Pancreas (tissue), 10 donors: ENCODE measurements at regions not wholly inside any gene's neighbourhood (a gene's known extent, or its start where the extent isn't known, plus 50 kb on each side); places are given as distances from the start of the nearest gene placed in this dataset.

Source experiments
- ATAC-seq, 4 donors: fragments of 200-7000 bp; cut with Tn5 transposase; one replicate each; pipeline versions ENCODE4 v1.8.0 to v1.9.1; 2020; ENCODE audit warnings: mild to moderate bottlenecking in 4 of 4, moderate library complexity in 4 of 4
- DNase-seq, 6 donors: peaks; one replicate each; pipeline ENCODE4 v3.0.0-alpha.2; 2020
- FAIRE-seq: peaks from 2 replicates; lab custom pipeline; 2012; peaks lifted over from hg19 to GRCh38; lab: Jason Lieb, UNC
- H3K27ac ChIP-seq, 4 donors: fragments of 200-600 bp; sonication (generic); 1 replicate in 3 of 4; 2 replicates in 1 of 4; pipeline versions ENCODE4 v1.5.0 to v1.8.0; 2020
- H3K27me3 ChIP-seq, 4 donors: fragments of 200-600 bp; one replicate each; pipeline ENCODE4 v1.8.0; 2021
- H3K36me3 ChIP-seq, 3 donors: fragments of 200-600 bp; sonication (generic) in 1 of 3; one replicate each; pipeline versions ENCODE4 v1.5.0 to v1.8.0; 2020 to 2021
- H3K4me1 ChIP-seq, 3 donors: fragments of 200-600 bp; one replicate each; pipeline ENCODE4 v1.8.0; 2021
- H3K4me3 ChIP-seq, 4 donors: fragments of 200-600 bp; sonication (generic) in 2 of 4; one replicate each; pipeline versions ENCODE4 v1.5.0 to v1.8.0; 2020 to 2021
- H3K9me3 ChIP-seq, 4 donors: fragments of 200-600 bp; one replicate each; pipeline ENCODE4 v1.8.0; 2021
- CTCF ChIP-seq, 4 donors: fragments of 200-600 bp; sonication (generic) in 3 of 4; IDR thresholded peaks; one replicate each; pipeline versions ENCODE4 v1.5.0 to v1.8.0; 2021; ENCODE audit warnings: antibody characterized with exemption in 4 of 4
- WGBS, 2 donors: extraction: QIAGEN DNeasy Blood & Tissue Kit; methylation state at CpG; one replicate each; pipeline ENCODE4 v1.1.7; 2013; 5-methylcytosine and 5-hydroxymethylcytosine counted together
- intact Hi-C, 3 donors: fragments of 100-400 bp; cut with DNase I; formaldehyde crosslinking; loops; one replicate each; pipeline versions ENCODE4 v1.11.1 to v1.14.2; 2022
- donor health status: healthy with polysubstance abuse.
- donor health status: DM: no; HTN: no; CAD: no; lungs with moderate emphysema.
- donor health status: DM: no; HTN: no; CAD: no.
- donor health status: control.
- donor health status: control.
- donor health status: Bipolar disorder and iron deficiency.
- donor health status: DM: yes; HTN: yes; CAD: no.
- donor health status: DM: no; HTN: no; CAD: no.
- donor health status: DM: no; HTN: no; CAD: no.
- donor health status: DM: yes; HTN: yes; CAD: no.

GRCh38 chr20:60877071-60877857, 374.8 kb upstream of the CDH4 start:
- Histone ChIP-seq H3K27ac (no peak overlapping the region), H3K36me3 (no peaks in the 10 kb centered on the region), H3K4me3 (no peak overlapping the region), H3K9me3 (no peaks in the 10 kb centered on the region), H3K4me1 (no peaks in the 10 kb centered on the region), H3K27me3 (no peaks in the 10 kb centered on the region)
- no peak for ATAC-seq
- no peak for FAIRE-seq
- no peak for DNase-seq
- intact Hi-C loops = no loop called here
- no peak for TF ChIP-seq CTCF (IDR thresholded peaks at IDR 0.05)
- WGBS, 2 donors = 83 to 90% methylated on average over 14 of the region's 14 CpGs

- ATAC-seq (no peak), FAIRE-seq (no peak), DNase-seq (no peak)
- H3K4me3 ChIP-seq = no peak overlapping the region
- H3K27ac ChIP-seq = no peak overlapping the region
- no peaks in the 10 kb centered on the region for H3K27me3 ChIP-seq
- H3K36me3 ChIP-seq = no peaks in the 10 kb centered on the region
- no peaks in the 10 kb centered on the region for H3K4me1 ChIP-seq
- WGBS, 2 donors = 72 to 83% methylated on average over 6 of the region's 6 CpGs
- intact Hi-C loops = no loop called here
- H3K9me3 ChIP-seq = no peaks in the 10 kb centered on the region
- no peak for TF ChIP-seq CTCF (IDR thresholded peaks at IDR 0.05)
Observed at GRCh38 chr20:60882836-60883235, 369.2 kb upstream of the CDH4 start.

GRCh38 chr20:60883496-60883895, 368.6 kb upstream of the CDH4 start:
- Histone ChIP-seq H3K9me3 (no peaks in the 10 kb centered on the region), H3K4me1 (no peaks in the 10 kb centered on the region), H3K4me3 (no peak overlapping the region), H3K27ac (no peak overlapping the region), H3K36me3 (no peaks in the 10 kb centered on the region), H3K27me3 (no peaks in the 10 kb centered on the region)
- no peak for FAIRE-seq
- no peak for TF ChIP-seq CTCF (IDR thresholded peaks at IDR 0.05)
- no peak for ATAC-seq
- DNase-seq = no peak
- intact Hi-C loops = no loop called here
- 55 to 69% methylated on average over 4 of the region's 4 CpGs for WGBS, 2 donors

GRCh38 chr20:60884277-60884676, 367.8 kb upstream of the CDH4 start:
- Histone ChIP-seq H3K4me1 (no peaks in the 10 kb centered on the region), H3K27me3 (no peaks in the 10 kb centered on the region), H3K27ac (no peak overlapping the region), H3K9me3 (no peaks in the 10 kb centered on the region), H3K4me3 (no peak overlapping the region), H3K36me3 (no peaks in the 10 kb centered on the region)
- DNase-seq (no peak), FAIRE-seq (no peak), ATAC-seq (no peak)
- TF ChIP-seq CTCF (IDR thresholded peaks at IDR 0.05) = no peak
- intact Hi-C loops = no loop called here
- 84 to 94% methylated on average over 3 of the region's 3 CpGs for WGBS, 2 donors

GRCh38 chr20:60888771-60889170, 363.3 kb upstream of the CDH4 start:
- Histone ChIP-seq H3K36me3 (no peaks in the 10 kb centered on the region), H3K4me3 (no peak overlapping the region), H3K27me3 (no peaks in the 10 kb centered on the region), H3K4me1 (no peaks in the 10 kb centered on the region), H3K9me3 (no peaks in the 10 kb centered on the region), H3K27ac (no peak overlapping the region)
- ATAC-seq (no peak), DNase-seq (no peak), FAIRE-seq (no peak)
- no peak for TF ChIP-seq CTCF (IDR thresholded peaks at IDR 0.05)
- intact Hi-C loops = no loop called here
- 76 to 81% methylated on average over 8 of the region's 8 CpGs for WGBS, 2 donors
